ENCODE measurements at regions not wholly inside any gene's neighbourhood (a gene's known extent, or its start where the extent isn't known, plus 50 kb on each side); places are given as distances from the start of the nearest gene placed in this dataset.

DNA sequence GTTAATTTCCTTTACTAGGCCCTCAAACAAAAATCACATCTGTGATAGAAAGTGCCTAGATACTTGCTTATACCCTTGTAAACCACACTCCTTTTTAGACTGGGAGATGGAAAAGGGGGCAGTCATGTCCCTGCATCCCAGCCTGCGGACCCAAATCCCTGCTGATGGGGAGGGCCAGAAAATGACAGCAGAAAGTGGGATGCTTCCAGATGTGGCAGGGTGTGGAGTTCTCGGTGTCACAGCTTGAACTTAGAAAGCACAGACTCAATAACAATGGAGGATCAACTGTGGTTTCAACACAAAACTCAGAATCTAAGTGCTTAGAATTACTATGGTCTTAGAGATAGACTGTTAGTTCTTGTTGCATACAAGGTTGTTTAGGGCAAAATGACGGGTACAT, 95.6 kb upstream of the F3 start:
- no peak for TF ChIP-seq CTCF (IDR thresholded peaks at IDR 0.05; ENCODE audit: insufficient read depth in 1 of 2, low read depth in 1 of 2, low read length in 1 of 2, severe bottlenecking in 1 of 2, unreplicated experiment in 1 of 2)
- Histone ChIP-seq H3K36me3 (ENCODE audit: control insufficient read depth, insufficient read depth, low read length) (no peaks in the 10 kb centered on the region), H3K4me3 (ENCODE audit: low read depth, low read length) (no peak overlapping the region), H3K4me1 (no peaks in the 10 kb centered on the region), H3K27me3 (replicated peaks; ENCODE audit: control insufficient read depth, insufficient read depth, low read length) (no peaks in the 10 kb centered on the region), H3K9me3 (no peaks in the 10 kb centered on the region)
- Mint-ChIP-seq H3K4me3 (ENCODE audit: unreplicated experiment) (no peak overlapping the region), H3K27ac (ENCODE audit: unreplicated experiment) (no peak overlapping the region), H3K36me3 (ENCODE audit: insufficient read depth, unreplicated experiment) (no peaks in the 10 kb centered on the region), H3K9me3 (ENCODE audit: unreplicated experiment) (peaks cover 8% of the 10 kb centered on the region), H3K4me1 (ENCODE audit: low read depth, unreplicated experiment) (no peaks in the 10 kb centered on the region), H3K27me3 (ENCODE audit: insufficient read depth, unreplicated experiment) (no peaks in the 10 kb centered on the region)
- POLR2A ChIA-PET = no interaction called here
- CTCF ChIA-PET = no interaction called here
- DNase-seq = no peak
- no TSS peak for BruUV-seq (replicated peaks)
- intact Hi-C loops (cut with micrococcal nuclease; ENCODE audit: unreplicated experiment) = no loop called here

- H3K36me3 Mint-ChIP-seq (ENCODE audit: insufficient read depth, unreplicated experiment) = no peaks in the 10 kb centered on the region
- no TSS peak for BruUV-seq (replicated peaks)
- no peaks in the 10 kb centered on the region for H3K4me1 Mint-ChIP-seq (ENCODE audit: low read depth, unreplicated experiment)
- Histone ChIP-seq H3K9me3 (no peaks in the 10 kb centered on the region), H3K4me1 (no peaks in the 10 kb centered on the region), H3K4me3 (ENCODE audit: low read depth, low read length) (no peak overlapping the region), H3K27me3 (replicated peaks; ENCODE audit: control insufficient read depth, insufficient read depth, low read length) (no peaks in the 10 kb centered on the region), H3K36me3 (ENCODE audit: control insufficient read depth, insufficient read depth, low read length) (no peaks in the 10 kb centered on the region)
- intact Hi-C loops (cut with micrococcal nuclease; ENCODE audit: unreplicated experiment) = no loop called here
- H3K4me3 Mint-ChIP-seq (ENCODE audit: unreplicated experiment) = no peak overlapping the region
- CTCF ChIA-PET = no interaction called here
- POLR2A ChIA-PET = no interaction called here
- no peak overlapping the region for H3K27ac Mint-ChIP-seq (ENCODE audit: unreplicated experiment)
- DNase-seq = no peak
- H3K27me3 Mint-ChIP-seq (ENCODE audit: insufficient read depth, unreplicated experiment) = no peaks in the 10 kb centered on the region
- no peak for TF ChIP-seq CTCF (IDR thresholded peaks at IDR 0.05; ENCODE audit: insufficient read depth in 1 of 2, low read depth in 1 of 2, low read length in 1 of 2, severe bottlenecking in 1 of 2, unreplicated experiment in 1 of 2)
- peaks cover 8% of the 10 kb centered on the region for H3K9me3 Mint-ChIP-seq (ENCODE audit: unreplicated experiment)
Observed at GRCh38 chr1:94636624-94637023, 95.1 kb upstream of the F3 start.

DNA sequence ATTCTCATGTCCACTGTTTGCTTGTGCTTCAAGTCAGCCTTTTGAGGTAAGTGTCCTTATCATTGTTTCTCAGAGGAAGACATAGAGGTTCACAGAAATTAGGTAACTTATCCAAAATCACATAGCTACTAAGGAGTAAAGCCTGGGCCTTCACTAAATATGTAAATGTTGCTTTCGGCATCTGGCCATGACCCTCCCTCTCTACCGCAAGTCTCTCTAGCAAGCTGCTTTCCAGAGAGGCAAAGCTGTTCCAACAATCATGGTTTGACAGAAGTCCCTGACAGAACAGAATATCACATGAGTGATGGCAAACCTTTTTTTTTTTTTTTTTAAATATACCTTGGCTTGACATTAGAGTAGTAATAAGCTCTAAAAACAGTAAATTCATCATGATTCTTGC, 94.5 kb upstream of the F3 start:
- H3K36me3 Mint-ChIP-seq (ENCODE audit: insufficient read depth, unreplicated experiment) = no peaks in the 10 kb centered on the region
- ChIA-PET CTCF (no interaction called here), POLR2A (no interaction called here)
- peaks cover 8% of the 10 kb centered on the region for H3K9me3 Mint-ChIP-seq (ENCODE audit: unreplicated experiment)
- no TSS peak for BruUV-seq (replicated peaks)
- intact Hi-C loops (cut with micrococcal nuclease; ENCODE audit: unreplicated experiment) = no loop called here
- TF ChIP-seq CTCF (IDR thresholded peaks at IDR 0.05; ENCODE audit: insufficient read depth in 1 of 2, low read depth in 1 of 2, low read length in 1 of 2, severe bottlenecking in 1 of 2, unreplicated experiment in 1 of 2) = no peak
- no peaks in the 10 kb centered on the region for H3K4me1 ChIP-seq
- H3K4me3 Mint-ChIP-seq (ENCODE audit: unreplicated experiment) = no peak overlapping the region
- no peaks in the 10 kb centered on the region for H3K36me3 ChIP-seq (ENCODE audit: control insufficient read depth, insufficient read depth, low read length)
- H3K4me3 ChIP-seq (ENCODE audit: low read depth, low read length) = no peak overlapping the region
- no peaks in the 10 kb centered on the region for H3K27me3 Mint-ChIP-seq (ENCODE audit: insufficient read depth, unreplicated experiment)
- H3K27me3 ChIP-seq (replicated peaks; ENCODE audit: control insufficient read depth, insufficient read depth, low read length) = no peaks in the 10 kb centered on the region
- DNase-seq = no peak
- no peaks in the 10 kb centered on the region for H3K9me3 ChIP-seq
- H3K27ac Mint-ChIP-seq (ENCODE audit: unreplicated experiment) = no peak overlapping the region
- H3K4me1 Mint-ChIP-seq (ENCODE audit: low read depth, unreplicated experiment) = no peaks in the 10 kb centered on the region
